ENCODE measurements at regions not wholly inside any gene's neighbourhood (a gene's known extent, or its start where the extent isn't known, plus 50 kb on each side); places are given as distances from the start of the nearest gene placed in this dataset.

DNA sequence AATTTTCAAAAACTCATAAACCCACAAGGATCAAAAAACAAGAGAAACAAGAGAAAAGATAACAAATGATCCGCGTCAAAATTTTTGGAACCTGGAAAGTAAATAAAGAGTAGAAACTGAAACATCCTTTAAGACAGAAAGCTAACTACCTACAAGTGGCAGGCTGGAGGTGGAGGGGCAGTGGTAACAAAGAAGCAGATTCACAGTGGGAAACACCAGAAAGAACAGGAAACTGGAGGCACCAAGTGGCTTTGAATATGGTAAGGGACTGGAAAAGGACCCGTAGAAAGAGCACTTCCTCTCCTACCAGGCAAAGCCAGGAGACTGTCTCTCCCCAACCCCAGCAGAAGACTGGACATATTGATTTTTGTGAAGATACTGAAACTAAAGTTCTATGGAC is 100.6 kb upstream of the TARS1 start:
- no peaks in the 10 kb centered on the region for H3K36me3 Mint-ChIP-seq (ENCODE audit: low read depth)
- no peak overlapping the region for H3K4me3 Mint-ChIP-seq
- no peaks in the 10 kb centered on the region for H3K27me3 Mint-ChIP-seq (ENCODE audit: low read depth, poor library complexity)
- TF ChIP-seq, protein P1, sequence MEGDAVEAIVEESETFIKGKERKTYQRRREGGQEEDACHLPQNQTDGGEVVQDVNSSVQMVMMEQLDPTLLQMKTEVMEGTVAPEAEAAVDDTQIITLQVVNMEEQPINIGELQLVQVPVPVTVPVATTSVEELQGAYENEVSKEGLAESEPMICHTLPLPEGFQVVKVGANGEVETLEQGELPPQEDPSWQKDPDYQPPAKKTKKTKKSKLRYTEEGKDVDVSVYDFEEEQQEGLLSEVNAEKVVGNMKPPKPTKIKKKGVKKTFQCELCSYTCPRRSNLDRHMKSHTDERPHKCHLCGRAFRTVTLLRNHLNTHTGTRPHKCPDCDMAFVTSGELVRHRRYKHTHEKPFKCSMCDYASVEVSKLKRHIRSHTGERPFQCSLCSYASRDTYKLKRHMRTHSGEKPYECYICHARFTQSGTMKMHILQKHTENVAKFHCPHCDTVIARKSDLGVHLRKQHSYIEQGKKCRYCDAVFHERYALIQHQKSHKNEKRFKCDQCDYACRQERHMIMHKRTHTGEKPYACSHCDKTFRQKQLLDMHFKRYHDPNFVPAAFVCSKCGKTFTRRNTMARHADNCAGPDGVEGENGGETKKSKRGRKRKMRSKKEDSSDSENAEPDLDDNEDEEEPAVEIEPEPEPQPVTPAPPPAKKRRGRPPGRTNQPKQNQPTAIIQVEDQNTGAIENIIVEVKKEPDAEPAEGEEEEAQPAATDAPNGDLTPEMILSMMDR (IDR thresholded peaks at IDR 0.05) = no peak
- H3K4me1 Mint-ChIP-seq = peaks cover 11% of the 10 kb centered on the region
- no peaks in the 10 kb centered on the region for H3K9me3 Mint-ChIP-seq
- no peak overlapping the region for H3K27ac Mint-ChIP-seq
- DNase-seq = no peak

DNA sequence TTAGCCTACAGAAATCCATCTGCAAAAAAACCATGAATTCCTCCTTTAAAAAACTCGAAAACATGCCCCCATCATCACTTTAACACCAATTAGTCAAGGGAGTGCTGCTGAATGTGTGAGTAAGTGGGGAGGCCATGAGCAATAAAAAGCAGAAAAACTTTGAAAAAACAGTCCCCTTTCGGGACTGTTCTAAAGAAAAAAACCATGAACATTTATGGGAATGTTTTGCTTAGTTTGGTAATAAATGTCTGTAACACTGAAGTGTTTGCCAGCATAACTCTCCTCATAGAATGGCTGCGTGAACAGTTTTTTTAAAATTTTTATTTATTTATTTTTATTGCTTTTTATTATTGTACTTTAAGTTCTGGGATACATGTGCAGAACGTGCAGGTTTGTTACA is 99.4 kb upstream of the TARS1 start:
- Mint-ChIP-seq H3K27me3 (ENCODE audit: low read depth, poor library complexity) (no peaks in the 10 kb centered on the region), H3K4me1 (peaks cover 11% of the 10 kb centered on the region), H3K9me3 (no peaks in the 10 kb centered on the region), H3K27ac (no peak overlapping the region), H3K4me3 (no peak overlapping the region), H3K36me3 (ENCODE audit: low read depth) (no peaks in the 10 kb centered on the region)
- TF ChIP-seq, protein P1 (IDR thresholded peaks at IDR 0.05) = no peak
- DNase-seq = no peak

DNA sequence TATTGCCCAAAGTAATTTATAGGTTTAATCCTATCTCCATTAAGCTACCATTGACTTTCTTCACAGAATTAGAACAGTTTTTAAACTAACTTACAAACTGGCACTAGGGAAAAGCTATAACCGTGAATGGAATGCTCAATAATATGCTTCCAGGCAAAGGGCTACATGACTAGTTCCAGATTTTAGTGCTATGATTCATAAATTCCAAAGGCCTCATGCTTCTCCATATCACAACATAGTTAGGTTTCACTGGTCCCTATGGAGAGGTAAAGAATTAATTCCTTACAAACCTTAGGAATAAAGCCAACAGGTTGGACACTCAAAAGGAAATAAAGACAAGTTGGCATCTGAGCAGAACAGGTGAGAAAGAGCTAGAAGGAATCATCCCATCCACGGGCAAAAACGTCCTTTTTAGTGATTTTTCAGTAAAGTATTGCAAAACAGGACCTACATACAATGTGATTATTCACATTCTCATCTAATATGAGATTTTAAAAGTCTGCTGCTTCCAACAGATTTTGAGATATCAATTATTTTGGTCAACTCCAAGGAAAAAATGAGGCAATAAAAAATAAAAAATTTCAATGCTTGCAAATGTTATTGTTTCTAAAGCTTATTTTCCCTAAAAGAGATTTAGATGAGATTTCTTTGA is 97.0 kb upstream of the TARS1 start:
- H3K4me1 Mint-ChIP-seq = peaks cover 11% of the 10 kb centered on the region
- TF ChIP-seq, protein P1 (IDR thresholded peaks at IDR 0.05) = no peak
- no peak for DNase-seq
- H3K9me3 Mint-ChIP-seq = peaks cover 2% of the 10 kb centered on the region
- no peak overlapping the region for H3K27ac Mint-ChIP-seq
- H3K36me3 Mint-ChIP-seq (ENCODE audit: low read depth) = no peaks in the 10 kb centered on the region
- H3K27me3 Mint-ChIP-seq (ENCODE audit: low read depth, poor library complexity) = no peaks in the 10 kb centered on the region
- no peak overlapping the region for H3K4me3 Mint-ChIP-seq

GRCh38 chr5:33346534-33346933 is 94.2 kb upstream of the TARS1 start:
- Mint-ChIP-seq H3K9me3 (peaks cover 21% of the 10 kb centered on the region), H3K27me3 (ENCODE audit: low read depth, poor library complexity) (no peaks in the 10 kb centered on the region), H3K4me1 (no peaks in the 10 kb centered on the region), H3K36me3 (ENCODE audit: low read depth) (no peaks in the 10 kb centered on the region), H3K27ac (no peak overlapping the region), H3K4me3 (no peak overlapping the region)
- TF ChIP-seq, protein P1 (IDR thresholded peaks at IDR 0.05) = no peak
- DNase-seq = no peak

- H3K4me1 Mint-ChIP-seq = peaks cover 29% of the 10 kb centered on the region
- H3K27ac Mint-ChIP-seq = no peak overlapping the region
- peaks cover 21% of the 10 kb centered on the region for H3K9me3 Mint-ChIP-seq
- TF ChIP-seq, protein P1 (IDR thresholded peaks at IDR 0.05) = no peak
- H3K36me3 Mint-ChIP-seq (ENCODE audit: low read depth) = peaks cover 7% of the 10 kb centered on the region
- H3K27me3 Mint-ChIP-seq (ENCODE audit: low read depth, poor library complexity) = no peaks in the 10 kb centered on the region
- no peak for DNase-seq
- H3K4me3 Mint-ChIP-seq = no peak overlapping the region
These were observed 79.0 kb upstream of the TARS1 start for GRCh38 chr5:33361781-33362180.

DNA sequence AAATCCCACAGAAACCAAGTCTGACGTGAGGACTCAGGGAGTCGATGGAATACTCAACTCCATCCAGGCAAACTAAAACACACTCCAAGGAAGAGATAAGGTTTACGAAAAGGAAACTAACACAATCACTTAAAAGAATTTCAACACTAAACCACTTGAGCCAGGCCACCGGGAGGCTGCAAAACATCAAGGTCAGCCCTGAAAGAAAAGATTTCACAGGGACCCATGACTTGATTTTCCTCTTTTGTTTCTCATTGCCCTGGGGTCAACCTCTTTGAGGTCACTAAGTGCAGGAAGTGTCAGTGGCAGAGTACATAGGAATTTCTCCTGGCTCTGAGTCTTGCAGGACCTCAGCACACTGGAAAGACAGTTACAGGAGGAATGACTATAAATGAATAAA is 77.8 kb upstream of the TARS1 start:
- no peaks in the 10 kb centered on the region for H3K27me3 Mint-ChIP-seq (ENCODE audit: low read depth, poor library complexity)
- H3K27ac Mint-ChIP-seq = peak overlapping the region; percentile 97
- no peak for DNase-seq
- peaks cover 21% of the 10 kb centered on the region for H3K9me3 Mint-ChIP-seq
- peak overlapping the region; percentile 29 for H3K4me3 Mint-ChIP-seq
- peaks cover 29% of the 10 kb centered on the region for H3K4me1 Mint-ChIP-seq
- TF ChIP-seq, protein P1 (IDR thresholded peaks at IDR 0.05) = no peak
- peaks cover 7% of the 10 kb centered on the region for H3K36me3 Mint-ChIP-seq (ENCODE audit: low read depth)

All from nephron progenitor cell (in vitro differentiated cells).